Spinal cord (tissue), 9 donors: ENCODE measurements at regions not wholly inside any gene's neighbourhood (a gene's known extent, or its start where the extent isn't known, plus 50 kb on each side); places are given as distances from the start of the nearest gene placed in this dataset.

Source experiments
- DNase-seq, 6 donors: peaks; one replicate each; pipeline versions ENCODE4 v3.0.0 to v3.0.0-alpha.2; 2013 to 2015; ENCODE audit warnings: low spot score in 6 of 6, low read depth in 4 of 6
- H3K27ac ChIP-seq: one replicate; pipeline ENCODE4 v1.5.1; 2013; ENCODE audit warnings: low read depth, low read length, control low read depth
- H3K27me3 ChIP-seq: one replicate; pipeline ENCODE4 v1.6.1; 2013; ENCODE audit warnings: low read length; ENCODE audit not compliant: control insufficient read depth, insufficient read depth
- H3K36me3 ChIP-seq: one replicate; pipeline ENCODE4 v1.6.1; 2013; ENCODE audit warnings: low read length; ENCODE audit not compliant: control insufficient read depth, insufficient read depth
- H3K4me1 ChIP-seq: one replicate; pipeline ENCODE4 v1.6.1; 2013; ENCODE audit warnings: low read length; ENCODE audit not compliant: control insufficient read depth, insufficient read depth
- H3K4me3 ChIP-seq: one replicate; pipeline ENCODE4 v1.5.1; 2013; ENCODE audit warnings: low read depth, low read length, control low read depth
- H3K9me3 ChIP-seq: one replicate; pipeline ENCODE4 v1.6.1; 2013; ENCODE audit warnings: low read length; ENCODE audit not compliant: control insufficient read depth, insufficient read depth
- WGBS: methylation state at CpG from one replicate; pipeline ENCODE4 v1.1.5; 2013; ENCODE audit warnings: missing lambda C conversion rate; ENCODE audit not compliant: insufficient coverage; 5-methylcytosine and 5-hydroxymethylcytosine counted together
- donor health status: healthy.

- 78% methylated on average over 7 of the region's 8 CpGs for WGBS
- Histone ChIP-seq H3K27ac (no peak overlapping the region), H3K36me3 (no peaks in the 10 kb centered on the region), H3K4me3 (no peak overlapping the region), H3K4me1 (no peaks in the 10 kb centered on the region), H3K9me3 (no peaks in the 10 kb centered on the region), H3K27me3 (no peaks in the 10 kb centered on the region)
- no peak for DNase-seq
Measured at GRCh38 chr18:77622009-77622692, 372.5 kb downstream of the GALR1 start.

- peaks cover 12% of the 10 kb centered on the region for H3K4me1 ChIP-seq
- no peaks in the 10 kb centered on the region for H3K9me3 ChIP-seq
- no peaks in the 10 kb centered on the region for H3K27me3 ChIP-seq
- H3K4me3 ChIP-seq: no peak overlapping the region
- DNase-seq: no peak
- H3K36me3 ChIP-seq: no peaks in the 10 kb centered on the region
- no peak overlapping the region for H3K27ac ChIP-seq
- 75% methylated on average over 8 of the region's 8 CpGs for WGBS
Measured at GRCh38 chr18:77632758-77633157, 383.1 kb downstream of the GALR1 start.

- Histone ChIP-seq H3K4me3 (no peak overlapping the region), H3K4me1 (peaks cover 12% of the 10 kb centered on the region), H3K27ac (no peak overlapping the region), H3K9me3 (no peaks in the 10 kb centered on the region), H3K27me3 (no peaks in the 10 kb centered on the region), H3K36me3 (no peaks in the 10 kb centered on the region)
- WGBS: 57% methylated on average over 5 of the region's 7 CpGs
- DNase-seq: peak in 1 of 6 donors; percentile 65
Measured at GRCh38 chr18:77634494-77634893, 384.8 kb downstream of the GALR1 start.

GRCh38 chr18:77635451-77635850 is 385.8 kb downstream of the GALR1 start:
- peak; percentile 36 to 97 (median 46) for DNase-seq
- H3K27me3 ChIP-seq: no peaks in the 10 kb centered on the region
- H3K9me3 ChIP-seq: no peaks in the 10 kb centered on the region
- H3K36me3 ChIP-seq: no peaks in the 10 kb centered on the region
- no peak overlapping the region for H3K4me3 ChIP-seq
- 36% methylated on average over 6 of the region's 9 CpGs for WGBS
- no peak overlapping the region for H3K27ac ChIP-seq
- H3K4me1 ChIP-seq: peaks cover 12% of the 10 kb centered on the region

- Histone ChIP-seq H3K4me1 (peaks cover 12% of the 10 kb centered on the region), H3K4me3 (no peak overlapping the region), H3K27me3 (no peaks in the 10 kb centered on the region), H3K9me3 (no peaks in the 10 kb centered on the region), H3K36me3 (no peaks in the 10 kb centered on the region), H3K27ac (no peak overlapping the region)
- WGBS: 42% methylated on average over 3 of the region's 6 CpGs
- peak in 2 of 6 donors; percentile 15 to 33 for DNase-seq
Measured at GRCh38 chr18:77635858-77636257, 386.2 kb downstream of the GALR1 start.

- Histone ChIP-seq H3K4me1 (no peaks in the 10 kb centered on the region), H3K27me3 (no peaks in the 10 kb centered on the region), H3K9me3 (no peaks in the 10 kb centered on the region), H3K4me3 (no peak overlapping the region), H3K36me3 (no peaks in the 10 kb centered on the region), H3K27ac (no peak overlapping the region)
- 100% methylated on average over 1 of the region's 8 CpGs for WGBS
- DNase-seq: no peak
Measured at GRCh38 chr18:77645170-77645872, 395.7 kb downstream of the GALR1 start.

GRCh38 chr18:77647472-77647871 is 397.8 kb downstream of the GALR1 start:
- Histone ChIP-seq H3K4me1 (peaks cover 6% of the 10 kb centered on the region), H3K36me3 (no peaks in the 10 kb centered on the region), H3K27me3 (no peaks in the 10 kb centered on the region), H3K4me3 (no peak overlapping the region), H3K9me3 (no peaks in the 10 kb centered on the region), H3K27ac (no peak overlapping the region)
- WGBS: 83% methylated on average over 8 of the region's 8 CpGs
- DNase-seq: no peak

GRCh38 chr18:77648411-77648810 is 398.8 kb downstream of the GALR1 start:
- DNase-seq: no peak
- 74% methylated on average over 7 of the region's 7 CpGs for WGBS
- H3K9me3 ChIP-seq: no peaks in the 10 kb centered on the region
- H3K4me1 ChIP-seq: peaks cover 6% of the 10 kb centered on the region
- H3K27me3 ChIP-seq: no peaks in the 10 kb centered on the region
- H3K4me3 ChIP-seq: no peak overlapping the region
- no peaks in the 10 kb centered on the region for H3K36me3 ChIP-seq
- no peak overlapping the region for H3K27ac ChIP-seq

GRCh38 chr18:77650799-77651385 is 401.2 kb downstream of the GALR1 start:
- 2% methylated on average over 18 of the region's 28 CpGs for WGBS
- peaks cover 6% of the 10 kb centered on the region for H3K4me1 ChIP-seq
- H3K36me3 ChIP-seq: no peaks in the 10 kb centered on the region
- no peak overlapping the region for H3K27ac ChIP-seq
- no peaks in the 10 kb centered on the region for H3K27me3 ChIP-seq
- no peak overlapping the region for H3K4me3 ChIP-seq
- no peaks in the 10 kb centered on the region for H3K9me3 ChIP-seq
- DNase-seq: peak in 5 of 6 donors; percentile 43 to 89 (median 61)
